Smooth muscle cell (in vitro differentiated cells): ENCODE measurements at regions not wholly inside any gene's neighbourhood (a gene's known extent, or its start where the extent isn't known, plus 50 kb on each side); places are given as distances from the start of the nearest gene placed in this dataset.

ENCODE experiments used
- DNase-seq: peaks from one replicate; lab custom pipeline; 2025; ENCODE audit not compliant: unreplicated experiment; lab: John Stamatoyannopoulos, UW
- H2AFZ ChIP-seq: fragments of 200-600 bp; sonication (generic); 2 replicates; pipeline ENCODE4 v1.6.0; 2016; ENCODE audit warnings: antibody characterized with exemption, low read depth, mild to moderate bottlenecking
- H3F3A ChIP-seq: fragments of 200-600 bp; sonication (generic); 2 replicates; pipeline ENCODE4 v1.6.0; 2017; ENCODE audit warnings: antibody characterized with exemption, low read depth
- H3K27ac ChIP-seq: fragments of 200-600 bp; sonication (generic); 2 replicates; pipeline ENCODE4 v1.5.1; 2016; ENCODE audit warnings: low read depth, mild to moderate bottlenecking
- H3K27me3 ChIP-seq: fragments of 200-600 bp; sonication (generic); 2 replicates; pipeline ENCODE4 v1.6.1; 2016; ENCODE audit warnings: low read depth, mild to moderate bottlenecking
- H3K36me3 ChIP-seq: fragments of 200-600 bp; sonication (generic); 2 replicates; pipeline ENCODE4 v1.5.1; 2016; ENCODE audit warnings: low read depth
- H3K4me1 ChIP-seq: fragments of 200-600 bp; sonication (generic); 2 replicates; pipeline ENCODE4 v1.5.1; 2016; ENCODE audit warnings: low read depth
- H3K4me2 ChIP-seq: fragments of 200-600 bp; sonication (generic); 2 replicates; pipeline ENCODE4 v1.6.0; 2016; ENCODE audit warnings: mild to moderate bottlenecking
- H3K4me3 ChIP-seq: fragments of 200-600 bp; sonication (generic); 2 replicates; pipeline ENCODE4 v1.5.1; 2016; ENCODE audit warnings: mild to moderate bottlenecking
- H3K79me2 ChIP-seq: fragments of 200-600 bp; sonication (generic); 2 replicates; pipeline ENCODE4 v1.6.0; 2016; ENCODE audit warnings: low read depth, mild to moderate bottlenecking
- H3K9ac ChIP-seq: fragments of 200-600 bp; sonication (generic); 2 replicates; pipeline ENCODE4 v1.6.0; 2016; ENCODE audit warnings: low read depth
- H3K9me3 ChIP-seq: fragments of 200-600 bp; sonication (generic); replicated peaks from 2 replicates; pipeline ENCODE4 v1.5.1; 2016; ENCODE audit warnings: low read depth
- H4K20me1 ChIP-seq: fragments of 200-600 bp; sonication (generic); 2 replicates; pipeline ENCODE4 v1.6.0; 2016; ENCODE audit warnings: low read depth
- CTCF ChIP-seq: fragments of 200-600 bp; sonication (generic); IDR thresholded peaks from 2 replicates; pipeline ENCODE4 v1.5.1; 2017; ENCODE audit warnings: borderline replicate concordance, mild to moderate bottlenecking, antibody characterized with exemption; ENCODE audit not compliant: insufficient read depth, poor library complexity, severe bottlenecking
- WGBS: methylation state at CpG from one replicate; pipeline ENCODE4 v1.1.7; 2016; ENCODE audit warnings: low lambda C conversion rate; 5-methylcytosine and 5-hydroxymethylcytosine counted together

- no peak overlapping the region for H3K4me3 ChIP-seq
- H3F3A ChIP-seq: no peaks in the 10 kb centered on the region
- H3K4me1 ChIP-seq: no peaks in the 10 kb centered on the region
- no peaks in the 10 kb centered on the region for H3K79me2 ChIP-seq
- H3K9me3 ChIP-seq: no peaks in the 10 kb centered on the region
- H2AFZ ChIP-seq: no peak overlapping the region
- H3K27ac ChIP-seq: peak overlapping the region; percentile 34
- 25% methylated on average over 3 of the region's 3 CpGs for WGBS
- H3K9ac ChIP-seq: no peak overlapping the region
- no peaks in the 10 kb centered on the region for H3K36me3 ChIP-seq
- H4K20me1 ChIP-seq: no peaks in the 10 kb centered on the region
- no peaks in the 10 kb centered on the region for H3K27me3 ChIP-seq
- no peak for DNase-seq
- TF ChIP-seq CTCF: no peak
- H3K4me2 ChIP-seq: peak overlapping the region; percentile 22
Observed at GRCh38 chr2:175742367-175742766, 259.7 kb downstream of the LNPK start.

GRCh38 chr2:175741164-175741563 lies 260.9 kb downstream of the LNPK start:
- no peak overlapping the region for H3K27ac ChIP-seq
- no peak for DNase-seq
- no peaks in the 10 kb centered on the region for H3K36me3 ChIP-seq
- no peaks in the 10 kb centered on the region for H4K20me1 ChIP-seq
- no peaks in the 10 kb centered on the region for H3K27me3 ChIP-seq
- H2AFZ ChIP-seq: no peak overlapping the region
- no peaks in the 10 kb centered on the region for H3K9me3 ChIP-seq
- H3F3A ChIP-seq: no peaks in the 10 kb centered on the region
- H3K9ac ChIP-seq: no peak overlapping the region
- no peak for TF ChIP-seq CTCF
- H3K4me2 ChIP-seq: no peak overlapping the region
- no peaks in the 10 kb centered on the region for H3K79me2 ChIP-seq
- H3K4me1 ChIP-seq: no peaks in the 10 kb centered on the region
- no peak overlapping the region for H3K4me3 ChIP-seq

- DNase-seq: no peak
- no peaks in the 10 kb centered on the region for H3K79me2 ChIP-seq
- no peak overlapping the region for H3K4me3 ChIP-seq
- H3K36me3 ChIP-seq: no peaks in the 10 kb centered on the region
- H2AFZ ChIP-seq: no peak overlapping the region
- WGBS: 93% methylated on average over 3 of the region's 3 CpGs
- no peak for TF ChIP-seq CTCF
- no peak overlapping the region for H3K4me2 ChIP-seq
- H4K20me1 ChIP-seq: no peaks in the 10 kb centered on the region
- peaks cover 3% of the 10 kb centered on the region for H3K4me1 ChIP-seq
- H3K9me3 ChIP-seq: no peaks in the 10 kb centered on the region
- H3F3A ChIP-seq: no peaks in the 10 kb centered on the region
- H3K9ac ChIP-seq: no peak overlapping the region
- H3K27me3 ChIP-seq: peaks cover 5% of the 10 kb centered on the region
- no peak overlapping the region for H3K27ac ChIP-seq
Observed at GRCh38 chr2:175737722-175738361, 264.2 kb downstream of the LNPK start.

GRCh38 chr2:175734686-175735085 lies 267.4 kb downstream of the LNPK start:
- no peaks in the 10 kb centered on the region for H3K79me2 ChIP-seq
- no peaks in the 10 kb centered on the region for H3F3A ChIP-seq
- no peak overlapping the region for H3K4me2 ChIP-seq
- H2AFZ ChIP-seq: no peak overlapping the region
- no peaks in the 10 kb centered on the region for H3K9me3 ChIP-seq
- no peak overlapping the region for H3K4me3 ChIP-seq
- DNase-seq: no peak
- no peak for TF ChIP-seq CTCF
- no peak overlapping the region for H3K9ac ChIP-seq
- no peak overlapping the region for H3K27ac ChIP-seq
- H4K20me1 ChIP-seq: no peaks in the 10 kb centered on the region
- H3K36me3 ChIP-seq: no peaks in the 10 kb centered on the region
- H3K4me1 ChIP-seq: peaks cover 3% of the 10 kb centered on the region
- 79% methylated on average over 5 of the region's 5 CpGs for WGBS
- H3K27me3 ChIP-seq: peaks cover 5% of the 10 kb centered on the region
